B cell (primary cell): ENCODE measurements at regions not wholly inside any gene's neighbourhood (a gene's known extent, or its start where the extent isn't known, plus 50 kb on each side); places are given as distances from the start of the nearest gene placed in this dataset.

ENCODE experiments used
- ATAC-seq: fragments of 200-7000 bp; cut with Tn5 transposase; one replicate; pipeline ENCODE4 v1.10.0; 2021; ENCODE audit warnings: low read depth, mild to moderate bottlenecking, moderate number of reproducible peaks, moderate library complexity
- CTCF ChIA-PET: fragments of 350-600 bp; sonication (Branson Sonifier 250); formaldehyde crosslinking; loops from one replicate; lab custom pipeline; 2021; ENCODE audit warnings: antibody characterized with exemption, inconsistent platforms; lab: Charles Lee
- POLR2A ChIA-PET: fragments of 350-600 bp; sonication (Branson Sonifier 250); formaldehyde crosslinking; loops from one replicate; lab custom pipeline; 2021; ENCODE audit warnings: antibody characterized with exemption; lab: Charles Lee
- DNase-seq: peaks from one replicate; pipeline ENCODE4 v3.0.0; 2013
- H2AFZ ChIP-seq: 2 replicates; pipeline ENCODE4 v1.6.1; 2012; ENCODE audit warnings: mild to moderate bottlenecking, low read depth, low read length; ENCODE audit not compliant: insufficient read depth, poor library complexity, severe bottlenecking
- H3K27ac ChIP-seq, 2 donors: 1 replicate in 1 of 2; 2 replicates in 1 of 2; pipeline ENCODE4 v1.5.1; 2012 to 2013; ENCODE audit warnings: low read length in 2 of 2, mild to moderate bottlenecking in 2 of 2, moderate library complexity in 1 of 2
- H3K27me3 ChIP-seq, 4 experiments: fragments of 200-600 bp in 1 of 4; sonication (generic) in 1 of 4; replicated peaks in 1 of 4; 1 replicate in 2 of 4; 2 replicates in 2 of 4; pipeline versions ENCODE4 v1.6.1 to v1.7.0; 2013 to 2016; ENCODE audit warnings: low read length in 3 of 4, mild to moderate bottlenecking in 2 of 4, mixed read lengths in 1 of 4, moderate library complexity in 1 of 4; ENCODE audit not compliant: insufficient read depth in 4 of 4, control insufficient read depth in 3 of 4; ENCODE audit errors: control extremely low read depth in 1 of 4
- H3K36me3 ChIP-seq, 2 experiments: replicated peaks in 1 of 2; 1 replicate in 1 of 2; 2 replicates in 1 of 2; pipeline versions ENCODE4 v1.6.1 to v1.7.1; 2013; ENCODE audit warnings: low read length in 1 of 2; ENCODE audit not compliant: insufficient read depth in 2 of 2, control insufficient read depth in 1 of 2; ENCODE audit errors: control extremely low read depth in 1 of 2, extremely low read depth in 1 of 2
- H3K4me1 ChIP-seq, 2 donors: fragments of 200-600 bp in 1 of 2; sonication (generic) in 1 of 2; 1 replicate in 1 of 2; 2 replicates in 1 of 2; pipeline versions ENCODE4 v1.5.1 to v1.6.1; 2013 to 2017; ENCODE audit warnings: low read length in 2 of 2; ENCODE audit not compliant: control insufficient read depth in 2 of 2, insufficient read depth in 2 of 2
- H3K4me2 ChIP-seq: replicated peaks from 2 replicates; pipeline ENCODE3; 2012; ENCODE audit warnings: mild to moderate bottlenecking, low read depth, low read length; ENCODE audit not compliant: poor library complexity, severe bottlenecking
- H3K4me3 ChIP-seq, 5 experiments: fragments of 200-600 bp in 1 of 5; sonication (generic) in 1 of 5; 1 replicate in 3 of 5; 2 replicates in 2 of 5; pipeline versions ENCODE4 v1.5.1 to v1.7.0; 2011 to 2016; ENCODE audit warnings: low read length in 4 of 5, mild to moderate bottlenecking in 4 of 5, low read depth in 2 of 5, control low read depth in 1 of 5, moderate library complexity in 1 of 5; ENCODE audit not compliant: insufficient read depth in 1 of 5; ENCODE audit errors: control extremely low read depth in 1 of 5, extremely low read depth in 1 of 5
- H3K79me2 ChIP-seq: fragments of 200-600 bp; sonication (generic); one replicate; pipeline ENCODE4 v1.6.0; 2016; ENCODE audit warnings: low read length; ENCODE audit not compliant: control insufficient read depth, insufficient read depth
- H3K9ac ChIP-seq: fragments of 200-600 bp; sonication (generic); 2 replicates; pipeline ENCODE4 v1.6.1; 2017; ENCODE audit warnings: mild to moderate bottlenecking, low read length, moderate library complexity
- H3K9me3 ChIP-seq, 3 donors: one replicate each; pipeline versions ENCODE4 v1.6.1 to v1.7.1; 2013; ENCODE audit warnings: low read length in 2 of 3; ENCODE audit not compliant: control insufficient read depth in 2 of 3, insufficient read depth in 1 of 3; ENCODE audit errors: control extremely low read depth in 1 of 3
- H4K20me1 ChIP-seq: 2 replicates; pipeline ENCODE4 v1.6.0; 2012; ENCODE audit warnings: mild to moderate bottlenecking, low read length; ENCODE audit not compliant: insufficient read depth, control insufficient read depth, poor library complexity, severe bottlenecking
- H3K27ac Mint-ChIP-seq: one replicate; pipeline ENCODE4 v1.8.0; 2021; ENCODE audit warnings: mixed read lengths
- H3K27me3 Mint-ChIP-seq: one replicate; pipeline ENCODE4 v1.8.0; 2021; ENCODE audit warnings: mixed read lengths
- H3K4me1 Mint-ChIP-seq: one replicate; pipeline ENCODE4 v1.8.0; 2021; ENCODE audit warnings: mixed read lengths
- H3K4me3 Mint-ChIP-seq: one replicate; pipeline ENCODE4 v1.8.0; 2021; ENCODE audit warnings: mixed read lengths
- H3K9me3 Mint-ChIP-seq: one replicate; pipeline ENCODE4 v1.8.0; 2022; ENCODE audit warnings: mixed read lengths; ENCODE audit not compliant: insufficient read depth
- CTCF ChIP-seq: fragments of 200-600 bp; IDR thresholded peaks from one replicate; pipeline ENCODE4 v1.8.0; 2022; ENCODE audit warnings: antibody characterized with exemption, mild to moderate bottlenecking
- EZH2 ChIP-seq: IDR thresholded peaks from 2 replicates; pipeline ENCODE4 v1.6.1; 2012; ENCODE audit warnings: borderline replicate concordance, low read depth, mild to moderate bottlenecking, moderate library complexity, low read length; ENCODE audit not compliant: insufficient read depth, poor library complexity, severe bottlenecking
- WGBS: methylation state at CpG from one replicate; pipeline ENCODE4 v1.1.5; 2013; ENCODE audit warnings: missing lambda C conversion rate; ENCODE audit not compliant: insufficient coverage; 5-methylcytosine and 5-hydroxymethylcytosine counted together
- intact Hi-C: fragments of 100-400 bp; cut with micrococcal nuclease; formaldehyde crosslinking; loops from one replicate; pipeline ENCODE4 v1.10.0; 2022

- ChIA-PET POLR2A (no interaction called here), CTCF (no interaction called here)
- ATAC-seq (no peak), DNase-seq (no peak)
- H2AFZ ChIP-seq = no peak overlapping the region
- no peak overlapping the region for H3K4me2 ChIP-seq
- WGBS = no CpG with 5 or more reads among the region's 3 CpGs
- no peaks in the 10 kb centered on the region for H4K20me1 ChIP-seq
- TF ChIP-seq EZH2 (no peak), CTCF (no peak)
- H3K27me3 Mint-ChIP-seq = no peaks in the 10 kb centered on the region
- H3K4me3 ChIP-seq = no peak overlapping the region
- no peaks in the 10 kb centered on the region for H3K9me3 Mint-ChIP-seq
- H3K9ac ChIP-seq = no peak overlapping the region
- H3K4me1 ChIP-seq = peaks cover 27 to 28% of the 10 kb centered on the region in 2 donors
- H3K9me3 ChIP-seq = no peaks in the 10 kb centered on the region
- no peak overlapping the region for H3K4me3 Mint-ChIP-seq
- no peaks in the 10 kb centered on the region for H3K36me3 ChIP-seq
- no peak overlapping the region for H3K27ac Mint-ChIP-seq
- H3K27me3 ChIP-seq = no peaks in the 10 kb centered on the region
- no peak overlapping the region for H3K27ac ChIP-seq
- intact Hi-C loops = loop anchor here (5.0 kb wide), 1 partner anchor 38 kb away; no protein-coding TSS in a partner anchor
- H3K79me2 ChIP-seq = peaks cover 3% of the 10 kb centered on the region
- peaks cover 30% of the 10 kb centered on the region for H3K4me1 Mint-ChIP-seq
Observed at GRCh38 chr12:89954259-89954658, 245.6 kb upstream of the ATP2B1 start.

GRCh38 chr12:89951694-89952060 is 243.0 kb upstream of the ATP2B1 start:
- Histone ChIP-seq H3K79me2 (peaks cover under 1% of the 10 kb centered on the region), H3K27me3 (no peaks in the 10 kb centered on the region), H2AFZ (peak overlapping the region; percentile 30), H3K9me3 (no peaks in the 10 kb centered on the region), H3K4me3 (no peak overlapping the region), H3K9ac (peak overlapping the region; percentile 24), H3K4me2 (peak overlapping the region; percentile 73), H3K4me1 (peaks cover 44 to 47% of the 10 kb centered on the region in 2 donors), H3K36me3 (no peaks in the 10 kb centered on the region), H3K27ac (peak overlapping the region; percentile 81 to 98), H4K20me1 (no peaks in the 10 kb centered on the region)
- H3K4me1 Mint-ChIP-seq = peaks cover 54% of the 10 kb centered on the region
- no peak for TF ChIP-seq EZH2
- TF ChIP-seq CTCF = no peak
- H3K27me3 Mint-ChIP-seq = no peaks in the 10 kb centered on the region
- H3K4me3 Mint-ChIP-seq = peak overlapping the region; percentile 17
- no peaks in the 10 kb centered on the region for H3K9me3 Mint-ChIP-seq
- H3K27ac Mint-ChIP-seq = peak overlapping the region; percentile 87
- WGBS = no CpG with 5 or more reads among the region's 2 CpGs
- CTCF ChIA-PET = interaction anchor here (1.3 to 3.7 kb wide), 8 partner anchors 8 to 269 kb away, joined by 3 to 25 read pairs (median 12); partner anchors contain the start of gene ATP2B1
- DNase-seq = no peak
- intact Hi-C loops = loop anchor here (2.0 to 5.0 kb wide), 2 partner anchors 41 to 59 kb away; no protein-coding TSS in a partner anchor
- ATAC-seq = no peak
- POLR2A ChIA-PET = interaction anchor here (1.0 to 4.5 kb wide), 3 partner anchors 24 to 242 kb away, joined by 3 to 37 read pairs (median 19); partner anchors contain the start of gene ATP2B1
